ENCODE measurements at regions not wholly inside any gene's neighbourhood (a gene's known extent, or its start where the extent isn't known, plus 50 kb on each side); places are given as distances from the start of the nearest gene placed in this dataset.

DNA sequence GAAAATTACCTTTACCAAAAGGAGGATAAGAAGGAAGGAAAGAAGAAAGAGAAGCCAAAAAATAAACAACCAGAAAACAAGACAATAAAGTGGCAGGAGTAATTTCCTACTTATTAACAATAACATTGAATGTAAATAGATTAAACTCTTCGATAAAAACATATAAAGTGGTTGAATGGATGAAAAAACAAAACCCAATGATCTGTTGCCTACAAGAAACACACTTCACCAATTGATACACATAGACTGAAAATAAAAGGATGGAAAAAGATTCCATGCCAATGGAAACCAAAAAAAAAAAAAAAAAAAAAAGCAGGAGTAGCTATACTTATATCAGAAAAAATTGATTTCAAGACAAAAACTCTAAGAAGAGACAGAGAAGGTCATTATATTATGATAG lies 518.9 kb downstream of the BCKDHB start (continued):
- TF ChIP-seq, protein P1, sequence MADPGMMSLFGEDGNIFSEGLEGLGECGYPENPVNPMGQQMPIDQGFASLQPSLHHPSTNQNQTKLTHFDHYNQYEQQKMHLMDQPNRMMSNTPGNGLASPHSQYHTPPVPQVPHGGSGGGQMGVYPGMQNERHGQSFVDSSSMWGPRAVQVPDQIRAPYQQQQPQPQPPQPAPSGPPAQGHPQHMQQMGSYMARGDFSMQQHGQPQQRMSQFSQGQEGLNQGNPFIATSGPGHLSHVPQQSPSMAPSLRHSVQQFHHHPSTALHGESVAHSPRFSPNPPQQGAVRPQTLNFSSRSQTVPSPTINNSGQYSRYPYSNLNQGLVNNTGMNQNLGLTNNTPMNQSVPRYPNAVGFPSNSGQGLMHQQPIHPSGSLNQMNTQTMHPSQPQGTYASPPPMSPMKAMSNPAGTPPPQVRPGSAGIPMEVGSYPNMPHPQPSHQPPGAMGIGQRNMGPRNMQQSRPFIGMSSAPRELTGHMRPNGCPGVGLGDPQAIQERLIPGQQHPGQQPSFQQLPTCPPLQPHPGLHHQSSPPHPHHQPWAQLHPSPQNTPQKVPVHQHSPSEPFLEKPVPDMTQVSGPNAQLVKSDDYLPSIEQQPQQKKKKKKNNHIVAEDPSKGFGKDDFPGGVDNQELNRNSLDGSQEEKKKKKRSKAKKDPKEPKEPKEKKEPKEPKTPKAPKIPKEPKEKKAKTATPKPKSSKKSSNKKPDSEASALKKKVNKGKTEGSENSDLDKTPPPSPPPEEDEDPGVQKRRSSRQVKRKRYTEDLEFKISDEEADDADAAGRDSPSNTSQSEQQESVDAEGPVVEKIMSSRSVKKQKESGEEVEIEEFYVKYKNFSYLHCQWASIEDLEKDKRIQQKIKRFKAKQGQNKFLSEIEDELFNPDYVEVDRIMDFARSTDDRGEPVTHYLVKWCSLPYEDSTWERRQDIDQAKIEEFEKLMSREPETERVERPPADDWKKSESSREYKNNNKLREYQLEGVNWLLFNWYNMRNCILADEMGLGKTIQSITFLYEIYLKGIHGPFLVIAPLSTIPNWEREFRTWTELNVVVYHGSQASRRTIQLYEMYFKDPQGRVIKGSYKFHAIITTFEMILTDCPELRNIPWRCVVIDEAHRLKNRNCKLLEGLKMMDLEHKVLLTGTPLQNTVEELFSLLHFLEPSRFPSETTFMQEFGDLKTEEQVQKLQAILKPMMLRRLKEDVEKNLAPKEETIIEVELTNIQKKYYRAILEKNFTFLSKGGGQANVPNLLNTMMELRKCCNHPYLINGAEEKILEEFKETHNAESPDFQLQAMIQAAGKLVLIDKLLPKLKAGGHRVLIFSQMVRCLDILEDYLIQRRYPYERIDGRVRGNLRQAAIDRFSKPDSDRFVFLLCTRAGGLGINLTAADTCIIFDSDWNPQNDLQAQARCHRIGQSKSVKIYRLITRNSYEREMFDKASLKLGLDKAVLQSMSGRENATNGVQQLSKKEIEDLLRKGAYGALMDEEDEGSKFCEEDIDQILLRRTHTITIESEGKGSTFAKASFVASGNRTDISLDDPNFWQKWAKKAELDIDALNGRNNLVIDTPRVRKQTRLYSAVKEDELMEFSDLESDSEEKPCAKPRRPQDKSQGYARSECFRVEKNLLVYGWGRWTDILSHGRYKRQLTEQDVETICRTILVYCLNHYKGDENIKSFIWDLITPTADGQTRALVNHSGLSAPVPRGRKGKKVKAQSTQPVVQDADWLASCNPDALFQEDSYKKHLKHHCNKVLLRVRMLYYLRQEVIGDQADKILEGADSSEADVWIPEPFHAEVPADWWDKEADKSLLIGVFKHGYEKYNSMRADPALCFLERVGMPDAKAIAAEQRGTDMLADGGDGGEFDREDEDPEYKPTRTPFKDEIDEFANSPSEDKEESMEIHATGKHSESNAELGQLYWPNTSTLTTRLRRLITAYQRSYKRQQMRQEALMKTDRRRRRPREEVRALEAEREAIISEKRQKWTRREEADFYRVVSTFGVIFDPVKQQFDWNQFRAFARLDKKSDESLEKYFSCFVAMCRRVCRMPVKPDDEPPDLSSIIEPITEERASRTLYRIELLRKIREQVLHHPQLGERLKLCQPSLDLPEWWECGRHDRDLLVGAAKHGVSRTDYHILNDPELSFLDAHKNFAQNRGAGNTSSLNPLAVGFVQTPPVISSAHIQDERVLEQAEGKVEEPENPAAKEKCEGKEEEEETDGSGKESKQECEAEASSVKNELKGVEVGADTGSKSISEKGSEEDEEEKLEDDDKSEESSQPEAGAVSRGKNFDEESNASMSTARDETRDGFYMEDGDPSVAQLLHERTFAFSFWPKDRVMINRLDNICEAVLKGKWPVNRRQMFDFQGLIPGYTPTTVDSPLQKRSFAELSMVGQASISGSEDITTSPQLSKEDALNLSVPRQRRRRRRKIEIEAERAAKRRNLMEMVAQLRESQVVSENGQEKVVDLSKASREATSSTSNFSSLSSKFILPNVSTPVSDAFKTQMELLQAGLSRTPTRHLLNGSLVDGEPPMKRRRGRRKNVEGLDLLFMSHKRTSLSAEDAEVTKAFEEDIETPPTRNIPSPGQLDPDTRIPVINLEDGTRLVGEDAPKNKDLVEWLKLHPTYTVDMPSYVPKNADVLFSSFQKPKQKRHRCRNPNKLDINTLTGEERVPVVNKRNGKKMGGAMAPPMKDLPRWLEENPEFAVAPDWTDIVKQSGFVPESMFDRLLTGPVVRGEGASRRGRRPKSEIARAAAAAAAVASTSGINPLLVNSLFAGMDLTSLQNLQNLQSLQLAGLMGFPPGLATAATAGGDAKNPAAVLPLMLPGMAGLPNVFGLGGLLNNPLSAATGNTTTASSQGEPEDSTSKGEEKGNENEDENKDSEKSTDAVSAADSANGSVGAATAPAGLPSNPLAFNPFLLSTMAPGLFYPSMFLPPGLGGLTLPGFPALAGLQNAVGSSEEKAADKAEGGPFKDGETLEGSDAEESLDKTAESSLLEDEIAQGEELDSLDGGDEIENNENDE (IDR thresholded peaks at IDR 0.05; ENCODE audit: insufficient replicate concordance, low read length), result no peak
- no peak for TF ChIP-seq RBBP5 (IDR thresholded peaks at IDR 0.05; ENCODE audit: borderline replicate concordance, low read depth, low read length)
- no peak for TF ChIP-seq ZNF274 (IDR thresholded peaks at IDR 0.05; ENCODE audit: borderline replicate concordance, extremely low read depth, low read length)
- no peak for TF ChIP-seq KDM1A (IDR thresholded peaks at IDR 0.05; ENCODE audit: borderline replicate concordance, low read length)
- TF ChIP-seq RXRA (IDR thresholded peaks at IDR 0.05; ENCODE audit: insufficient read depth, low read depth, low read length), result no peak

All from H1 (cell line).